ENCODE measurements at regions not wholly inside any gene's neighbourhood (a gene's known extent, or its start where the extent isn't known, plus 50 kb on each side); places are given as distances from the start of the nearest gene placed in this dataset.
"Not testable (repeated sequence)": the region's sequence is repeated elsewhere in the genome, so short reads cannot be mapped to it uniquely, and the experiment has no call there.

DNA sequence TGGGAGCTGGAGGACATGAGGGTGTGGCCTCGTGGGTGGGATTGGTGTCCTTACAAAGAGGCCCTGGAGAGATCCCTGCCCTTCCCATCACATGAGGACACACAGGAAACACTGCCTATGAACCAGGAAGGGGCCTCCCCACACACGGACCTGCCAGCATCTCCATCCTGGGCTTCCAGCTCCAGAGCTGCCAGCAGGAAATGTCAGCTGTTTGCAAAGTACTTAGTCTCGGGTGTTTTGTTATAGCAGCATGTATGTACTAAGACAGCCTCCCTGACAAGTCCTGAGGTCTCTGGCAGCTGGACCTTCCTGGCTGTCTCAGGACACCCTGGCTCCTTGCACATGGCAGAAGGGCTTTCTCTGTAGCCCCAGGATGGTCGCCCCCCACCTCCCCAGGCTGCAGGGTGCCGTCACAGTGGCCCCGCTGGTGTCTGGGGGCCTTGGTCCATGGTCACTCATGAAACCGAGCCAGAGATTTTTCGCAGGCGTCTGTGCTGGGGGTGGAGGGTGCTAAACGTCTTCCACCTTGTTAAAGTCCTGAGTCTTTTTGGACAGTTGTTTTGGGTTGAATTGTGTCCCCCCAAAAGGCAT lies 157.0 kb upstream of the ZNF469 start:
- DNase-seq (ENCODE audit: insufficient read length, low spot score); FAIRE-seq: not testable (repeated sequence)

DNA sequence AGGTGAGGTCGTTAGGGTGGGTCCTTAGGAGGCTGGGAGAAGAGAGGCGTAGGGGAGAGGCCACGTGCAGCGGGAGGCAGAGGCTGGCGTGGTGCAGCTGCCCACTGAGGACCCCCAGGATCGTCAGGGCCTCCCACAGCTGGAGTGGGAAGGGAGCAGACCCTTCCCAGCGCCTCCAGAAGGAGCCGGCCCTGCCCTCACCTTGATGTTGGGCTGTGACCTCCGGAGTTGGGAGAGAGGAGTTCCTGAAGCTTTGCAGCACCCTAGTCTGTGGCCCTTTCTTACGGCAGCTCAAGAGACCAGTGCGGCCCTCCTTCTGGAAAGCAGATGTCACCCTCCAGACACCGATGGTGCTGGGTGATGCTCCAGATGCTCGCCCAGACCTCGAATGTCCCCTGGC lies 156.5 kb upstream of the ZNF469 start:
- DNase-seq (ENCODE audit: insufficient read length, low spot score); FAIRE-seq: not testable (repeated sequence)

DNA sequence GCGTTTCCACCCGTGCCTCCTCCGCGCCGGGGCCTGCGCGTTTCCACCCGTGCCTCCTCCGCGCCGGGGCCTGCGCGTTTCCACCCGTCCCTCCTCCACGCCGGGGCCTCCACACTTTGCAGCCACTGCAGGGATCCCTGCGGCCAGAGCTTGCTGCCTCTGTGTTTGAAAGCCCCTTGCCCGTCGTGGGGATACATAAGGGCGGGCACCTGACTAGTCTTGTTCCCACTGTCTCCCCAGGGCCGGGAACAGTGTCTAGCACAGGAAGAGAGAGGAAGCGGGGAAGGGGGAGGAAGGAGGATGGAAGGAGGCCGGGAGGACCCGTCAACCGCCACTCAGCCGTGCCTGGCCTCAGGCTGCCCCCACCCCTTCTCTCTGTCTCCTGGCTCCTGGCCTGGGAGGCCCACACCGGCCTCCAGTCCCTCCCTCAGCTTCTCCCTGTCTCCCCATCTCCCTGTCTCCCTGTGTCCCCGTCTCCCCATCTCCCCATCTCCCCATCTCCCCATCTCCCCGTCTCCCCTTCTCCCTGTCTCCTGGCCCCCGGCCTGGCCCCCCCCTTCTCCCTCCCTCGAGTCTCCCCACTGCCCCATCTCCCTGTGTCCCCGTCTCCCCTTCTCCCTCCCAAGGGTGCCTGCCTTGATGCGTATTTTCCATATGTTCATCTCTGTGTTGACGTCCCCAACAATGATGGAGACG lies 155.6 kb upstream of the ZNF469 start:
- not testable (repeated sequence) for FAIRE-seq; DNase-seq (ENCODE audit: insufficient read length, low spot score)

DNA sequence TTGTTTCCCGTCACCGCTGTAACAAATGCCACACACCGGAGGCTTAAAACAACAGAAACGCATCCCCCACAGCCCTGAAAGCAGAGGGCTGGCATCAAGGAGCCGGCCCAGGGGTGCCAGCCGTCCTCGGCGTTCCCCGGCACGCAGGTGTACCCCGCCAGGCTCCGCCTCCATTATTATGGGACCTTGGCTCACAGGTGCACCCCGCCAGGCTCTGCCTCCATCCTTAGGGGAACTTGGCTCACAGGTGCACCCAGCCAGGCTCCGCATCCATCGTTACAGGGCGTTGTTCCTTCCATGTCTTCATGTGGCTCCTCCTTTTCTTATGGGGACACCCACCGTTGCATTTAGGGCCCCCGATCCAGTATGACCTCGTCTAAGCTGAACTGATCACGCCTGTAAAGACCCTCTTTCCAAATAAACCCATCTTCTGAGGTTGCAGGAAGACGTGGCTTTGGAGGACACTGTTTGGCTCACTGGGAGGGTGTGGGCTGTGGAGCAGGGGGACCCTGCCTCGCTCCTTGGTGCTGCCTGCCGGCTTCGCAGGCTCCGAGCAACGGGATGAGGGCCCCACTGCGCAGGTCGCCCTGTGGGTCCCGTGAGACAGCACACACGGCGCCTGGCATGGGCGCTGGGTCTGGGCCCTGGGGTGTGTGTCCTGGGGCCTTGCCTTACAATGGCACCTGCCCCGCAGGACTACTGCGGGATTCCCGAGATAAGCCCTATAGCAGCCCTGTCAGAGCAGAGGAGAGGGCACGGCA lies 154.9 kb upstream of the ZNF469 start:
- not testable (repeated sequence) for FAIRE-seq; DNase-seq (ENCODE audit: insufficient read length, low spot score)

DNA sequence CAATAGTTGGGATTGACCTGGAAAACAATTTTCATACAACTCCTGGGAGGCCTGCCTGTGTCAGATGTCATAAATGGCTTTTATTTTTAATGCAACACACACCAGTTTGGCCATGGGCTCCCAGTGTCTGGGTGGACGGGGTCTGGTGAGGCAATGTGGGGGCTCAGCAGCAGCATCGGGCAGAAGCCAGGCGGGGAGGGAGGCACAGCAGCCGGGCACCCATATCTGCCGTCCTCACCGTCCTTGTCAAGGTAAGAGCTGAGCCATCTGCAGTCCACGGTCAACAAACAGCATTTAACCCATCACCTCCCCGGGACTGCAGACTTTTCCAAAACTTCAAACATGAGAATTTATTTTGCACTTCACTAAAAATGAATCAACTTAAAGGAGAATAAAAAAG lies 154.0 kb upstream of the ZNF469 start:
- not testable (repeated sequence) for FAIRE-seq; DNase-seq (ENCODE audit: insufficient read length, low spot score)

DNA sequence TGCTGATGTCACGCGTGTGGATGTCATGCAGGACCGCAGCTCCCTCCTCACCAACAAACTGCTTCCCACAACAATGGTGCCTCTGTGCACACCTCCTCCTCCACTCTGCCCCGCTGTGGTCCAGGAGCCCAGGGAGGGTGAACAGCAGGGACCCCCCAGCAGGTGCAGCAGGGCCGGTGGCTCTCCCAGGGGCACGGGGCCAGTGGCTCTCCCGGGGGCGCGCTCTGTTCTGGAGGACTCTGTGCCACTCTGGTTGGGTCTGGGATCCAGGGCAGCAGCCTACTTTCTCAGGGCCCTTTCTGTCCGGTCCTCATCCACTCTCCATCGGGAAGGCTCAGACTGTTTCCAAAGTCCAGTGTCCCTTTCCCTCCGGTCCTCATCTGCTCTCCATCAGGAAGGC lies 153.0 kb upstream of the ZNF469 start:
- not testable (repeated sequence) for DNase-seq (ENCODE audit: insufficient read length, low spot score)
- FAIRE-seq, result peak; percentile 59

DNA sequence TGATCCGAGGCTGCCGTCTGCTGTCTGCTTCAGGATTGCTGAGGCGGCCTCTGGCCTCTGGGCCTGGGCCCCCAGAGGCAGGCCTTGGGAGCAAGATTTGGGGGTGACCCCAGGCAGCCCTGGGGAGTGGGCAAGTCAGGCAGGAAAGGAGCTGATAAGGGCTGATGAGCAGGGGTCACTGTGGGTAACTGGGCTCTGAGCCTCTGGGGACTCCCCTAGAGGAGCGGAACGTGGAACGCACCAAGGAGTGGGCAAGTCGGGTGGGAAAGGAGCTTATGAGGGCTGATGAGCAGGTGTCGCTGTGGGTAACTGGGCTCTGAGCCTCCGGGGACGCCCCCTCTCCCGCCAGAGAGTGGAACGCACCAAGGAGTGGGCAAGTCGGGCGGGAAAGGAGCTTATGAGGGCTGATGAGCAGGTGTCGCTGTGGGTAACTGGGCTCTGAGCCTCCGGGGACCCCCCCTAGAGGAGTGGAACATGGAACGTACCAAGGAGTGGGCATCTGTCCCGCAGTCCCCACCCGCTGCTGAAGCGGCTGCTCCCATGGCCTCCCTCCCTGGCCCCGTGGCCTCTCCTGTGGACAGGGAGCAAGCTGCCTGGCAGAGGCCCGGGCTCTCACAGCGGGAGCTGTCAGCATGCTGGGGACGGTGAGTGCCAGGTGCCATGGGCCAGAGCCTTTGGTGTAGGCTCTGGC lies 152.3 kb upstream of the ZNF469 start:
- not testable (repeated sequence) for FAIRE-seq; DNase-seq (ENCODE audit: insufficient read length, low spot score)

DNA sequence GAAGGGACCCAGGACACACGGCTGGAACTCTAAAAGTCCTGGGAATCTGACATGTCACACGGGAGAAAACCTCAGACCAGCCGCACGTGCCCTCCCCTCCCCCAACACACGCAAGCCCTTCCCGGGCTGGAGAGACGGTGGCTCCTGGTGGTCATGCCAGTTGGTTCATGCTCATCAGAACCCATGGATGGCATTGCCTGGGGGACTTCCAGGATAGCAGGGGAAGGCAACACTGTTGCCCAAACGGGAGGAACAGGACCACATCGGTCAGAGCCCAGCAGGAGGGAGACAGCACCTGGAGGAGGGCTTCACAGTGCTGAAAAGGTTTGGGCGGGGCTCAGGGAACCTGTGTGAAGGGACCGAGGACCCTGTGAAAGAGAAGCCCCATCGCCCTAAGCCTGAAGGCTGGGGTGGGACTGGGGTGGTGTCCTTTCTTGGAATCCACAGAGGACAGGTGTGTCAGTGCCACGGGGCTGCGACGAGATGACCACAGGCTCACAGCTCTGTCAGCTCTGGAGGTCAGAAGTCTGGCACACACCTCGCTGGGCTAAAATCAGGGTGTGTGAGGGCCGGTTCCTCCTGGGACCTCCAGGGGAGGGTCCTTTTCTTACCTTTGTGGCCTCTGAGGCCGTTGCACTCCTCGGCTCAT lies 151.7 kb upstream of the ZNF469 start:
- peak; percentile 59 for FAIRE-seq
- DNase-seq (ENCODE audit: insufficient read length, low spot score), result not testable (repeated sequence)

DNA sequence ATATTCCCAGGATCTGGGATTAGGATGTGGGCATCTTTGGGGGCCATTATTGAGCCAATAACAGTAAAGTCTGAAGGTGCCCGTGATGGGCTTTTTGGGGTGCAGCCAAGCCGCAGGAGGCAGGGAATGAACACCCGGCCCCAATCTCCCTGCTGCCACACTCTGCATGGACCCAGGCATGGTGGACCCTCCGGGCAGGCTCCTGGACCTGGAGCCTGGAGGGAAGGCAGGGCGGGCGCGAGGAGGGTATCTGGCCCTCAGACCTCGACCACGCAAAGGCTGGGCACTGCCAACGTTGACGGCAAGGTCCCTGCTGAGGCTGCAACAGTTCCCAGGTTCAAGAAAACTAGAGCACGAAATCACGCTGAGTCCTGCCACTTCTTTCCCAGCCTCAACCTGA lies 150.9 kb upstream of the ZNF469 start:
- not testable (repeated sequence) for FAIRE-seq

DNA sequence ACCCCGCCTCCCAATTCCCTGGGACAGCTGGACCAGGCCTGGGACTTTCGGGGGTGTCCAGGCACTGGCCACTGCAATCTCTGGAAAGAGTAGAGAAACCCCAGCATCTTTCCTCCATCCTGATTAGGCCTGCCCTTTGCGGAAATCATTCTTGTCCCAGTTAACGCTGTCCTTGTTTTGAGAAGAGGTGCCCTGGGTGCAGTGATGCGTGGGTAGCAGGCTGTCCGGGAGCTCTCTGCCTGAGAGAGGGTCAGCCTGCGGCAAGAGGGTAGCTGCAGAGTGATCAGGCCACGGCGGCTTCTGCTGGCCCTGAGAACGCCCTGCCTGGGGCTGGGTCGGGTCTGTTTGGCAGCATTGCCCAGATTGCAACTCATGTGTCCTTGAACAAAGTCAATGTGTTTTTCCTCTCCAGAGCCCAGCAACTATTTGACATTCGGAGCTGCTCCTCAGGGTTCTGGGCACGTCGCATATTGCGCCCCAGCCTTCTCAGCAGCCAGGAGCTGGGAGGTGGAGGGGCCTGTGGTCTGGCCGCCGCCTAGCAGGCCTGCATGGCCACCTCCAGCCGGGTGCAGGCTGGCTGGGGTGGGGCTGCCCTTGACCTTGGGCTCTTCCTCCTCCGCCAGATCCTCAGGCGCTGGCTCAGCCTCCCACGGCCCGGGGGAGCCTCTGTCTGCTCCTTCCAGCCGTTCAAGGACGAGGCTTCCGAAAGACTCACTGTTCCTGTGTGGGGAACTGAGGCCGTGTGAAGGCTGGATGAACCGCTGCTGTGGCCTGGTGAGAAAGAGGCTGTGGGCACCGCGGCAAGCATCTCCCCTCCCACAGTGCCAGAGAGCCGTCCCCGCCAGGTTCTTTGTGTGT lies 150.1 kb upstream of the ZNF469 start:
- FAIRE-seq; DNase-seq (ENCODE audit: insufficient read length, low spot score): not testable (repeated sequence)

More for the DNA sequence above, 150.9 kb upstream of the ZNF469 start:
- not testable (repeated sequence) for DNase-seq (ENCODE audit: insufficient read length, low spot score)

DNA sequence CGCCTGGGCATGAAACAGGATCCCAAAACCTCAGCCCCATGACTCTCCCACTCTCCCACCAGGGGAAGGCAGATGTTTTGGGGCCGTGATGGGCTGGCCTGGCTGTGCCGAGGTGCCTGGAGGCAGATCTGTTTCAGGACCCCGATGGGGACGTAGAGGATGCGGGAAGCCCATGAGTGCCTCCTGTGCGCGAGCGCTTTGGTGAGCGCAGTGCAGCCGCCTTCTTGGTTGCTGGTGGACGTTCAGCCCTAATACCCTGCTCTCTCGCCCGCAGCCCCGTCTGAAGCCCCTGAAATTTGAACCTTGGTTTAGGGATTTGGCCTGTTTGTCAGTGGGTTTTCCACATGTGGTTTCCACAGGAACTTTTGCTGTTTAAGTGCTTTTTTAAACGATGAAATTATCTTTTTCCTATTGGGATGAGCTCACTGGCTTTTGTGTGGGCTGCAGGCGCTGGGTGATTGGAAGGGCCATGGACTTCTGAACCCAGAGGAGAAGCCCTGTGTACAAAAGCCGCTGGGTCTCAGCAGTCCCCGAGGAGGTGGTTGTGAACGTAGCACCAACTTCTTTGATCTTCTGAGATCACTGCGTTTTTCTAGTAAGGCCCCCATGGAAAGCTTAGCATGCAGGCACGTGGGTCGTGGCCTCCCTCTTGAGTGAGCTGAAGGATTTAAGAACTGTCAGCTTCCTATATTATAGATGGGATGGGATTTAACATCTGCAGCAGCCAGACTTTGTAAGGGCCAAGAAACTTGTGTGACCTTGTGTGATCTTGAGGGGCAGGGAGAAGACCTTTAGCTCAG lies 148.9 kb upstream of the ZNF469 start:
- FAIRE-seq; DNase-seq (ENCODE audit: insufficient read length, low spot score): not testable (repeated sequence)

DNA sequence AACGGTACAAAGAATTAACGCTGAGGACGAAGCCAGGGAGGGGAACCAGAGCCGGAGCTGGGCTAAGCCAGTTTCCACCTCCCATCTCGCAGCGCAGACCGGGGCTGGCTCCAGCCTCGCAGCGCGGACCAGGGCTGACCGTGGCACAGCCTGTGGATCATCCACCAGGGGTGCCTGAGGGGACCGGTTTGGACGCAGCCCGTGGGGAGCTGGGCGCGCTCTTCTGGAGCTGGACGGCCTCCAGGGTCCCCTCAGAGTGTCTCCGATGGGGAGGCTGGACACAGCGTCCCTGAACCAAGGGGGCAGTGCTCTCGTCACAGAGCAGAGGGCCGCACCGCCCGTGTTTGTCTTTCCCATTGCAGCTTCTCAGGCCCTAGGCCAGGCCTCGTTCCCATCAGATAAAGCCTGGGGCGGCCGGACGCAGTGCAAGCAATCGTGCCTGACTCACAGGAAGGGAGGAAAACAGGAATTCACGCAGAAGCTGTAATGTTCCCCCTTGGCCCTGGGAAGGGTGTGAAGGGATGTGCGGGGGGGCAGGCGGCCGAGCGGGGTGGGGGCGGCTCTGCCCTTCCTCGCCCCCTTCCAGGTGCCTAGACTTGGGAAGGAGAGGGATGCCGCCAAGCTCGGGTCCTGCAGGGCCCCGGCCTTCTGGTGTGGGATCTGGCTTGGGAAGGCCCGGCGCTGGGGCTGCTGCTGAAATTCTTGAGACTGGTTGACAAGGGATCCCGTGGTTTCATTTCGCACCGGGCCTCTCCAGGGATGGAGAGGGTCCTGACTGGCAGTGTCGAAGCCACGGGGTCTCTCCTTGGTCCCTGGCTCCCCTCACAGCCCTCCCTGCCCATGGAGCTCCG lies 148.1 kb upstream of the ZNF469 start:
- FAIRE-seq; DNase-seq (ENCODE audit: insufficient read length, low spot score): not testable (repeated sequence)

DNA sequence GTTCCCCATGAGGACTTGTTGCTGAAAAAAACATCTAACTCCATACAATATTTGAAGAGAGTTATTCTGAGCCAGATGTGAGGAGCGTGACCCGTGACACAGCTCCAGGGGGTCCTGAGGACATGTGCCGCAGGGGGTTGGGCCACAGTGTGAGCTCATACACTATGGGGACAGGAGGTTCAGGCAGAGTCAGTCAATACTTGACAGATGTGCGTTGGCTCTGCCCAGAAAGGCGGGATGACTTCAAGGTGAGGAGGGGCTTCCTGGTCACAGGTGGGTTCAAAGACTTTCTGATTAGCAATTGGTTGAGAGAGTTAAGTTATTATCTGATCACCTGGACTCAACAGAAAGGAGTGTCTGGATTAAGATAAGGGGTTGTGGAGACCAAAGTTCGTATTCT lies 147.1 kb upstream of the ZNF469 start:
- not testable (repeated sequence) for DNase-seq (ENCODE audit: insufficient read length, low spot score); FAIRE-seq

DNA sequence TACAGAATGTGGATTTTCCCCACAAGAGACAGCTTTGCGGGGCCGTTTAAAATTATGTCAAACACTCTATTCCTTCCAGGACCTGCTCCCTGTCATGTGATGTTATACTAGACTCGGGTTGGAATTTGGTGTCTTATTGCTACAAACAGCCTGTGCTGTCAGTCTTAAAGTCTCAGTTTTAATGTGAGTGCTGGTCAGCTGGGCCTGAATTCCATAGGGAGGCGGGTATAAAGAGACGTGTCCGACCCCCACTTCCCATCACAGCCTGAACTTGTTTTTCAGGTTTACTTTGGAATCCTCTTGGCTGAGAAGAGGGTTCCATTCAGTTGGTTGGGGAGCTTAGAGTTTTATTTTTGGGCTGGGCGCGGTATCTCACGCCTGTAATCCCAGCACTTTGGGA lies 146.5 kb upstream of the ZNF469 start:
- not testable (repeated sequence) for DNase-seq (ENCODE audit: insufficient read length, low spot score); FAIRE-seq

DNA sequence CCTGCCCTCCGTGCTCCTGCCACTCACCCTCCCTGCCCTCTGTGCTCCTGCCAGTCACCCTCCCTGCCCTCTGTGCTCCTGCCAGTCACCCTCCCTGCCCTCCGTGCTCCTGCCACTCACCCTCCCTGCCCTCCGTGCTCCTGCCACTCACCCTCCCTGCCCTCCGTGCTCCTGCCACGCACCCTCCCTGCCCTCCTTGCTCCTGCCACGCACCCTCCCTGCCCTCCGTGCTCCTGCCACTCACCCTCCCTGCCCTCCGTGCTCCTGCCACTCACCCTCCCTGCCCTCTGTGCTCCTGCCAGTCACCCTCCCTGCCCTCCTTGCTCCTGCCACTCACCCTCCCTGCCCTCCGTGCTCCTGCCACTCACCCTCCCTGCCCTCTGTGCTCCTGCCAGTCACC lies 145.4 kb upstream of the ZNF469 start:
- FAIRE-seq; DNase-seq (ENCODE audit: insufficient read length, low spot score): not testable (repeated sequence)

DNA sequence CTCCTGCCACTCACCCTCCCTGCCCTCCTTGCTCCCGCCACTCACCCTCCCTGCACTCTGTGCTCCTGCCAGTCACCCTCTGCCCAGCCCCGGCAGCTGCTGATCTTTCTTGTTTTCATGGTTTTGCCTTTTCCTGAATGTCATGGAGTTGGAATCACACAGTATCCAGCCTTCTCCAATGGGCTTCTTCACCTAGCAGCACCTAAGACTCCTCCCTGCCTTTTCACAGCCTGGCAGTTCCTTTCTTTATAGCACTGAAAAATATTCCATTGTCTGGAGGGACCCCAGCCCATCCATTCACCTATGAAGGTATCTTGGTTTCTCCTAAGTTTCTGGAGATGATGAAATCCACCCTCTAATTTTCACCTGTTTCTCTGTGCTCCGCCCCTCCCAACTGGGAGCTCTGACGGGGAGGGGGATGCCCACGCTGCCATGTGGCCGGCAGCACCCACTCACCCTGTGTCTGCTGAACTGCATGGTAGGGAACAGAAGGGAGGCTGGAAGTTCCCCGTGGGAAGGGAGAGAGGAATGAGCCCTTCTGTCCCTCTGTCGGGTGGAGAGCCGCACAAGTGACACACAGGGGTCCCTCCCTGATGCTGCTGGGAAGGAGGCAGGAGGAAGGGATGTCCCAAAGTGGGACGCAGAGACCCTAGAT lies 144.9 kb upstream of the ZNF469 start:
- not testable (repeated sequence) for DNase-seq (ENCODE audit: insufficient read length, low spot score); FAIRE-seq
